Endothelial cell of umbilical vein (primary cell): ENCODE measurements at regions not wholly inside any gene's neighbourhood (a gene's known extent, or its start where the extent isn't known, plus 50 kb on each side); places are given as distances from the start of the nearest gene placed in this dataset.

Experiments used
- EZH2 ChIP-seq: IDR thresholded peaks from 2 replicates; pipeline ENCODE4 v1.6.1; 2012; ENCODE audit warnings: borderline replicate concordance, low read depth, mild to moderate bottlenecking, moderate library complexity, low read length, inconsistent platforms; ENCODE audit not compliant: severe bottlenecking
- FOS ChIP-seq: IDR thresholded peaks from 2 replicates; pipeline ENCODE4 v1.6.1; 2011; ENCODE audit warnings: mild to moderate bottlenecking, low read length, moderate library complexity, borderline replicate concordance; ENCODE audit not compliant: insufficient read depth
- JUN ChIP-seq: IDR thresholded peaks from 2 replicates; pipeline ENCODE4 v1.6.1; 2011; ENCODE audit warnings: borderline replicate concordance, low read depth; ENCODE audit not compliant: insufficient read length, insufficient read depth
- POLR2A ChIP-seq: IDR thresholded peaks from 2 replicates; pipeline ENCODE4 v1.6.1; 2012; ENCODE audit warnings: low read depth, mild to moderate bottlenecking, control low read depth, low read length
- POLR2AphosphoS5 ChIP-seq: IDR thresholded peaks from 2 replicates; pipeline ENCODE4 v1.6.1; 2012; ENCODE audit warnings: low read depth, mild to moderate bottlenecking, control low read depth, low read length, moderate library complexity; ENCODE audit not compliant: insufficient read depth
- TF ChIP-seq, protein P1 (sequence below), 2 donors: IDR thresholded peaks; 1 replicate in 1 of 2; 2 replicates in 1 of 2; pipeline ENCODE4 v1.5.1; 2011; ENCODE audit warnings: low read length in 2 of 2, mild to moderate bottlenecking in 2 of 2, moderate library complexity in 2 of 2, control low read depth in 1 of 2, inconsistent platforms in 1 of 2, low read depth in 1 of 2; ENCODE audit not compliant: insufficient read depth in 1 of 2; ENCODE audit errors: extremely low read depth in 1 of 2
- TF ChIP-seq, protein P2 (sequence below): IDR thresholded peaks from 2 replicates; pipeline ENCODE4 v1.6.1; 2011; ENCODE audit not compliant: insufficient read depth, insufficient read length

DNA sequence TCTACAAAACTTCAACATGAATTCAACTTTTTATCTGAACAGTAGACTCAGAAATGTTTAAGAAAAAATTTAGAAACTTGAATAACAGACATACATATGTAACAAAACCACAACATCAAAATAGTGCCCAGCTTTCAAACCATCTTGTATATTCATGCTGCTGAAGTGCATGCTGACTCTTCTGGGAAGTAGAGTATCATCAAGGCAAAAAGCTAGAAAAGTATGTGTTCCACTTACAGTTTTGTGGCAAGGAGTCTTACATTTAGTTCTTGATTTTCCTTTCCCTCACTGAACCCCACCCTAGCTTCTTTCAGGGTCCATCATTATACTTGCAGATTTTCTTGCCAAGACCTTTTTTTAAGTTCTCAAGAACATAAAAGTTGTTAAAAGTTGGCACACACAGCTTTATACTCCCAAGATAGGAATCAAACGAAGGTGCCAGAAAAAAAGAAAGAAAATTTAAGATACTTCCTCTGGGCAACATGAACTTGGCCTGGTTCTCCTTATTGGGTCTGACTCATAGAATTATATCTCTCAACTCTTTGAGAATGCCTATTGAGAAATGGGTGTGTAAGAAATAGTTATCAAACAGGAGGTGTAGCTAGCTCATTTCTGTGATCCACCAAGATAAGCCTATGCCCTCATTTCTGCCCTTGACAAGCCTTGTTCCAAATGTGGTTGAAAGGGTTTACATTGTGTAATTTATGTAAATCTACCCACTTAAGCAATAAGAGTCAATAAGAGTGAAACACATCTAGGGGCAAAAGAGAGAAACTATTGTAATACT, 667.6 kb upstream of the ACVR2A start:
- TF ChIP-seq JUN (no peak), POLR2A (no peak), EZH2 (no peak), POLR2AphosphoS5 (no peak), FOS (no peak)
- TF ChIP-seq, protein P1, sequence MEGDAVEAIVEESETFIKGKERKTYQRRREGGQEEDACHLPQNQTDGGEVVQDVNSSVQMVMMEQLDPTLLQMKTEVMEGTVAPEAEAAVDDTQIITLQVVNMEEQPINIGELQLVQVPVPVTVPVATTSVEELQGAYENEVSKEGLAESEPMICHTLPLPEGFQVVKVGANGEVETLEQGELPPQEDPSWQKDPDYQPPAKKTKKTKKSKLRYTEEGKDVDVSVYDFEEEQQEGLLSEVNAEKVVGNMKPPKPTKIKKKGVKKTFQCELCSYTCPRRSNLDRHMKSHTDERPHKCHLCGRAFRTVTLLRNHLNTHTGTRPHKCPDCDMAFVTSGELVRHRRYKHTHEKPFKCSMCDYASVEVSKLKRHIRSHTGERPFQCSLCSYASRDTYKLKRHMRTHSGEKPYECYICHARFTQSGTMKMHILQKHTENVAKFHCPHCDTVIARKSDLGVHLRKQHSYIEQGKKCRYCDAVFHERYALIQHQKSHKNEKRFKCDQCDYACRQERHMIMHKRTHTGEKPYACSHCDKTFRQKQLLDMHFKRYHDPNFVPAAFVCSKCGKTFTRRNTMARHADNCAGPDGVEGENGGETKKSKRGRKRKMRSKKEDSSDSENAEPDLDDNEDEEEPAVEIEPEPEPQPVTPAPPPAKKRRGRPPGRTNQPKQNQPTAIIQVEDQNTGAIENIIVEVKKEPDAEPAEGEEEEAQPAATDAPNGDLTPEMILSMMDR (IDR thresholded peaks at IDR 0.05; ENCODE audit: extremely low read depth in 1 of 2, insufficient read depth in 1 of 2, low read depth in 1 of 2, low read length in 2 of 2): no peak
- TF ChIP-seq, protein P2, sequence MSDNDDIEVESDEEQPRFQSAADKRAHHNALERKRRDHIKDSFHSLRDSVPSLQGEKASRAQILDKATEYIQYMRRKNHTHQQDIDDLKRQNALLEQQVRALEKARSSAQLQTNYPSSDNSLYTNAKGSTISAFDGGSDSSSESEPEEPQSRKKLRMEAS: no peak
